22Rv1 (cell line): ENCODE measurements at regions not wholly inside any gene's neighbourhood (a gene's known extent, or its start where the extent isn't known, plus 50 kb on each side); places are given as distances from the start of the nearest gene placed in this dataset.
"Not testable (repeated sequence)": the region's sequence is repeated elsewhere in the genome, so short reads cannot be mapped to it uniquely, and the experiment has no call there.

ENCODE experiments used
- H3K27ac ChIP-seq: fragments of 450-650 bp; 2 replicates; pipeline ENCODE4 v1.5.1; 2017
- ZFX ChIP-seq: fragments of 450-650 bp; IDR thresholded peaks from 2 replicates; pipeline ENCODE4 v1.6.1; 2017; ENCODE audit warnings: antibody characterized with exemption, borderline replicate concordance
- TF ChIP-seq, protein P1 (sequence below): fragments of 450-650 bp; IDR thresholded peaks from 2 replicates; pipeline ENCODE4 v1.5.1; 2017; ENCODE audit warnings: mild to moderate bottlenecking

DNA sequence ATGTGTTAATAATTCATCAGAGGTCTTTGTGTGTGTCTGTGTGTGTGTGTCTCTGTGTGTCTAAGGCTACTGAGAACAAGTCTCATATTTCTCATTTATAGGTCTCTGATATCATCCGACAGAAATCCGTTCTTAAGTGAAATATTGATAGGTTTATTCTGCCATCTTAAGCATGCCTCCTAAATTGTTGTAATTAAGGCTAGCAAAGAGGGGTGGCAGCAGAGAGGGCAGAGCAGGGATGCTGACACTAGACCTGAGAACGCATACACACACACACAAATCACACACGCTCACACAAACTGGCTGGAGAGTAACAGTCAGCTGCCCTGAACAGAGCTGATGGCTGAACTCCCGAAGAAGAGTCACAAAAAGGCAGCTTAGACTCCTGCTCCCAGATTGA lies 84.9 kb upstream of the LRFN2 start:
- no peak overlapping the region for H3K27ac ChIP-seq
- TF ChIP-seq ZFX: no peak
- TF ChIP-seq, protein P1, sequence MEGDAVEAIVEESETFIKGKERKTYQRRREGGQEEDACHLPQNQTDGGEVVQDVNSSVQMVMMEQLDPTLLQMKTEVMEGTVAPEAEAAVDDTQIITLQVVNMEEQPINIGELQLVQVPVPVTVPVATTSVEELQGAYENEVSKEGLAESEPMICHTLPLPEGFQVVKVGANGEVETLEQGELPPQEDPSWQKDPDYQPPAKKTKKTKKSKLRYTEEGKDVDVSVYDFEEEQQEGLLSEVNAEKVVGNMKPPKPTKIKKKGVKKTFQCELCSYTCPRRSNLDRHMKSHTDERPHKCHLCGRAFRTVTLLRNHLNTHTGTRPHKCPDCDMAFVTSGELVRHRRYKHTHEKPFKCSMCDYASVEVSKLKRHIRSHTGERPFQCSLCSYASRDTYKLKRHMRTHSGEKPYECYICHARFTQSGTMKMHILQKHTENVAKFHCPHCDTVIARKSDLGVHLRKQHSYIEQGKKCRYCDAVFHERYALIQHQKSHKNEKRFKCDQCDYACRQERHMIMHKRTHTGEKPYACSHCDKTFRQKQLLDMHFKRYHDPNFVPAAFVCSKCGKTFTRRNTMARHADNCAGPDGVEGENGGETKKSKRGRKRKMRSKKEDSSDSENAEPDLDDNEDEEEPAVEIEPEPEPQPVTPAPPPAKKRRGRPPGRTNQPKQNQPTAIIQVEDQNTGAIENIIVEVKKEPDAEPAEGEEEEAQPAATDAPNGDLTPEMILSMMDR: no peak

DNA sequence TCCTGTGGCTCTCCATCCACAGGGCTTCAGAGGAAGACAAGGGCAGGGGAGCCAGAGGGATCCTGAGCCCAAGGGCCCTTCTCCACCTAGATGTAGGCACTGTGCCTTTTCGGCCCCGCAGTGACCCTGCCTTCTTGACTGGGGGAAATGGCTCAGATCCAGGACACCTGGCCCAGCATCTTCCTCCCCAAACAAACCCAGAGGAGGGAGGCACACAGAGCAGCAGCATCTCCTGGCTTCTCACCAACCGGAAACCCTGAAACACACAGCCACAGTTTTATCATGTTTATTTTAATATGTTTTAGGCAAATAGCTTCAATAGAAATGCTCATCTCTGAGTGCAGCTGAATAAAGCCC lies 84.5 kb upstream of the LRFN2 start:
- TF ChIP-seq, protein P1: no peak
- no peak for TF ChIP-seq ZFX
- no peak overlapping the region for H3K27ac ChIP-seq

DNA sequence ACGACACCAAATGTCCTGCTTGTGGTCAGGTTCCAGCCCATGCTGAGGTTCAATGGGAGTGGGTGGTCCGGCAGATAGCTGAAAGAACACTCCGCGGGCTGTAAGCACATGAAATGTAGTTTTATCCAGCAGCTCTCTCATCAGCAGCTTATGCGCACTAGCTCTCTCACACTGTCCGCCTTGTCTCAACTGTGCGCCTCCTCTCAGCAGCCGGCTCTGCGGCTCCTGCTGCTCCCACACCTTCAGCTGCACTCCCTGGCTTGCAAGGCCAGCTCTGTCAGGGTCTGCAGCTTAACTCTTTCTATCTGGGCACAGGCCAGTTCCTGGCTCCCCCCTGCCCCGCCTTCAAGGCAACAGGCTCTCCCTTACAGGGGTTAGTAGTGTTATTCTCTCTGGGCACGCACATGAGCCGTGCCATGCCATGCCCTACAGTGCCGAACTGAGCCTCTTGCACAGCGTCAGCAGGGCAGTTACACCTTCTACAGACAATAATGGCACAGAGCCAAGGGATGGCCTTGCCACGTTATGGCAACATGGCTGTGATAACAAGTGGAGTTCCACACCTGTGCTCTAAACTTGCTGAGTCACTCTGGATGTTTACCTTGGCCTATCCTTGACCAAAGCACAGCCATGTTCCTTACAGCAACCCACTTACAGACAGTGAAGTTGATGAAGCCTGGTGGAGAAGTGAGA lies 84.0 kb upstream of the LRFN2 start:
- no peak for TF ChIP-seq ZFX
- TF ChIP-seq, protein P1: no peak
- no peak overlapping the region for H3K27ac ChIP-seq

DNA sequence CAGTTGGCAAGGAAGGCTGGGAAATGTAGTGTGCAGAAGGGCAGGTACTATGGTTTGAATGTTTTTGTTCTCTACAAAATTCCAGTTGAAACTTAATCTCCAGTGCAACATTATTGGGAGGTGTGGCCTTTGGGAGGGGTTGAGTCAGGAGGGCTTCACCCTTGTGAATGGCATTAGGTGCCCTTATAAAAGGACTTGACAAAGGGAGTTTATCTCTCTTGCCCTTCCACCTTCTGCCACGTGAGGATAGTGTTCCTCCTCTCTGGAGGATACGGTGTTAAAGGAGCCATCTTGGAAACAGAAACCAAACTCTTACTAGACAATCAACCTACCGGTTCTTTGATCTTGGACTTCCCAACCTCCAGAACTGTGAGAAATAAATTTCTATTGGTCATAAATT lies 82.2 kb upstream of the LRFN2 start:
- TF ChIP-seq, protein P1: no peak
- H3K27ac ChIP-seq: no peak overlapping the region

DNA sequence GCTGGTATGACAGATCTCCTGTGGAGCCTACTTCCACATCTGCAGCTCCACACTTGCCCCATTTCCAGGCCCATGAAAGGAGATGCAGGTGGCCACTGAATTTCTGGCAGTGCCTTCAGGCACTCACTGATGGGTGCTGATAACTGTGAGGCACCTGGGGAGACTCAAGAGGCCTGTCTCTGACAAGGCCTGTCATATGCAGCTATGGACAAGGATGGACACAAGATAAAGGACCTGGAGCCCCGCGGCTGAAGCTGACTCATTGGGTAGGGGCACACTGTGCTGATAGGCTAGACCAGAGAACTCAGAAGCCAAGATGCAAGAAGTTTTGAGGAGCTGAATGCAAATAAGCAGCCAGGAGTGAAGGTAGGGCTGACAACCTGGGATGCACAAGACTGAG lies 81.0 kb upstream of the LRFN2 start:
- H3K27ac ChIP-seq: no peak overlapping the region
- TF ChIP-seq ZFX: no peak

DNA sequence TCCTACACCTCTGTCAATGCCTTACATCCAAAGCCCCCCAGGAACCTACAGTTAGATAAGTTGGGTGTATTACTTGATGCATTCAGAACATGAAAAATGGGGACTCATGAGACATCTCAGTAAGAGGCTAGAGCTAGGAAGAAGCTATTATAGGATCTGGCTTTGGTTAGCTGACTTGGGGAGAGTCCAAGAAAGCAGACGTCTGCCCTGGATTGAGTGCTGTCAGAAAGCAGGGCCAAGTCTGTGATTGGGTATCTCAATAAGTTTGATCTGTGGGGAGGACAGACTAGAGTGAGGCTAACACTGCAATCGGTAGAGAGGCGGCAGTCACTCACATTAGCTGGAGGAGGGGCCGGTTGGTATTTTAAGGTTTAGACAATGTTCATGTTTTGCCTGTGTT lies 79.4 kb upstream of the LRFN2 start:
- H3K27ac ChIP-seq: no peak overlapping the region
- TF ChIP-seq, protein P1: no peak
- no peak for TF ChIP-seq ZFX

DNA sequence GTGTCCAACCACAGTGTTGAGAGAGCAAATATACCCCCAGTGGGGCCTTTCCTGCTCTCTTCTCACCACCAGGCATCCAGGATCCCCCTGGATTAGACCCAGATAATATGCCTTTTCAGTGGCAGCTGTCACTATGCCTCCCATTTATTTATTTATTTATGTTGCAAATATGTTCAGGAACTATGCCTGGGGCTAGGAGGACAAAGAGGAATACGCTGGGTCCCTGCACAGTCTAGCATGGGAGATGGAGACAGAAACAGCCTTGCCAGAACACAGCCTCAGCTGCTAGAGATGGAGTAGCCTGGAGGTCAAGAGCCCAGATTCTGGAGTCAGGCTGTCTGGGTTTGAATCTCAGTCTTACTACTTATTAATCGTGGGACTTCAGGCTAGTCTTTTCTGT lies 74.6 kb upstream of the LRFN2 start:
- no peak overlapping the region for H3K27ac ChIP-seq
- no peak for TF ChIP-seq ZFX
- TF ChIP-seq, protein P1: no peak

DNA sequence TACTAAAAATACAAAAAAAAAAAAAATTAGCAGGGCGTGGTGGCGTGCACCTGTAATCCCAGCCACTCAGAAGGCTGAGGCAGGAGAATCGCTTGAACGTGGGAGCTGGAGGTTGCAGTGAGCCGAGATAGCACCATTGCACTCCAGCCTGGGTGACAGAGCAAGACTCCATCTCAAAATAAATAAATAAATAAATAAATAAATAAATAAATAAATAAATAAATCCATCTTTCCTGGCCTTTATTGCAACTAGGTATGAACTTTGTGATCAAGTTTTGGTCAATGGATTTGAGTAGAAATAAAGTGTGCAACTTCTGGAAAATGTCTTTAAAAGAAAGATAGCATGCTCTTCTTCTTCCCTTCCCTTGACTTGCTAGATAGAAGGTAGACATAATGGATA lies 69.6 kb upstream of the LRFN2 start:
- not testable (repeated sequence) for H3K27ac ChIP-seq
